PC-3 (cell line): ENCODE measurements at regions not wholly inside any gene's neighbourhood (a gene's known extent, or its start where the extent isn't known, plus 50 kb on each side); places are given as distances from the start of the nearest gene placed in this dataset.

ENCODE experiments used
- ATAC-seq: fragments of 200-7000 bp; cut with Tn5 transposase; 2 replicates; pipeline ENCODE4 v1.9.1; 2020; ENCODE audit warnings: mild to moderate bottlenecking, moderate library complexity
- BruUV-seq: library from RNA; stranded (reverse); fragments of 400-500 nt; replicated peaks from 2 replicates; lab custom pipeline; 2021; lab: Mats Ljungman, UMichigan
- CTCF ChIA-PET: fragments of 300-600 bp; sonication (Branson Sonifier 250); formaldehyde crosslinking; loops from one replicate; lab custom pipeline; 2022; ENCODE audit warnings: antibody characterized with exemption; lab: Charles Lee
- POLR2A ChIA-PET: fragments of 300-600 bp; sonication (Branson Sonifier 250); formaldehyde crosslinking; loops from one replicate; lab custom pipeline; 2022; ENCODE audit warnings: antibody characterized with exemption; ENCODE audit not compliant: unreplicated experiment; lab: Charles Lee
- DNase-seq: peaks from one replicate; pipeline ENCODE4 v3.0.0-alpha.2; 2015
- H2AFZ ChIP-seq: fragments of 300-600 bp; sonication (generic); 2 replicates; pipeline ENCODE4 v1.6.0; 2016; ENCODE audit warnings: antibody characterized with exemption, low read length
- H3F3A ChIP-seq: fragments of 300-600 bp; sonication (generic); one replicate; pipeline ENCODE4 v1.6.0; 2017; ENCODE audit warnings: antibody characterized with exemption, low read length, control low read depth, mild to moderate bottlenecking; ENCODE audit not compliant: unreplicated experiment
- H3K27ac ChIP-seq: fragments of 300-600 bp; sonication (generic); 2 replicates; pipeline ENCODE4 v1.5.1; 2016; ENCODE audit warnings: mild to moderate bottlenecking, low read length
- H3K27me3 ChIP-seq: fragments of 300-600 bp; sonication (generic); 2 replicates; pipeline ENCODE4 v1.6.1; 2016; ENCODE audit warnings: low read length, mixed read lengths
- H3K36me3 ChIP-seq: fragments of 300-600 bp; sonication (generic); 2 replicates; pipeline ENCODE4 v1.6.1; 2016; ENCODE audit warnings: low read depth, mixed run types, low read length, mixed read lengths
- H3K4me1 ChIP-seq: fragments of 300-600 bp; sonication (generic); 2 replicates; pipeline ENCODE4 v1.5.1; 2016; ENCODE audit warnings: low read length; ENCODE audit not compliant: insufficient read depth
- H3K4me2 ChIP-seq: fragments of 300-600 bp; sonication (generic); 2 replicates; pipeline ENCODE4 v1.6.0; 2016; ENCODE audit warnings: low read length
- H3K4me3 ChIP-seq: fragments of 300-600 bp; sonication (generic); 2 replicates; pipeline ENCODE4 v1.5.1; 2016; ENCODE audit warnings: mild to moderate bottlenecking, low read length, mixed read lengths
- H3K79me2 ChIP-seq: fragments of 300-600 bp; sonication (generic); 2 replicates; pipeline ENCODE4 v1.6.1; 2017; ENCODE audit warnings: low read length, mixed read lengths
- H3K9ac ChIP-seq: fragments of 300-600 bp; sonication (generic); 2 replicates; pipeline ENCODE4 v1.6.0; 2016; ENCODE audit warnings: mild to moderate bottlenecking, low read length
- H3K9me2 ChIP-seq: fragments of 300-600 bp; sonication (generic); replicated peaks from 2 replicates; pipeline ENCODE4 v1.6.1; 2016; ENCODE audit warnings: mixed run types, low read length, mixed read lengths
- H3K9me3 ChIP-seq: fragments of 300-600 bp; sonication (generic); 2 replicates; pipeline ENCODE4 v1.6.1; 2016; ENCODE audit warnings: low read length, mixed read lengths
- H4K20me1 ChIP-seq: fragments of 300-600 bp; sonication (generic); 2 replicates; pipeline ENCODE4 v1.6.1; 2016; ENCODE audit warnings: low read length, mixed read lengths
- CTCF ChIP-seq: fragments of 300-600 bp; sonication (generic); conservative IDR thresholded peaks from 2 replicates; pipeline ENCODE4 v1.5.1; 2017; ENCODE audit warnings: antibody characterized with exemption, low read depth, mild to moderate bottlenecking, low read length
- EZH2 ChIP-seq: fragments of 300-600 bp; sonication (generic); IDR thresholded peaks from one replicate; pipeline ENCODE4 v1.6.1; 2017; ENCODE audit warnings: antibody characterized with exemption, mild to moderate bottlenecking, low read length; ENCODE audit not compliant: unreplicated experiment
- EZH2phosphoT487 ChIP-seq: fragments of 300-600 bp; sonication (generic); IDR thresholded peaks from 2 replicates; pipeline ENCODE4 v1.6.1; 2018; ENCODE audit warnings: mild to moderate bottlenecking, antibody characterized with exemption, low read length, borderline replicate concordance
- intact Hi-C: fragments of 100-400 bp; cut with micrococcal nuclease; formaldehyde crosslinking; loops from 2 replicates; pipeline ENCODE4 v1.9.0; 2023

- no TSS peak for BruUV-seq
- Histone ChIP-seq H2AFZ (peak overlapping the region; percentile 42; the same call in 1 of the 2 replicates), H3K27ac (no peak overlapping the region), H3K9me2 (no peaks in the 10 kb centered on the region), H3K4me2 (no peak overlapping the region), H3K27me3 (no peaks in the 10 kb centered on the region), H3K4me3 (no peak overlapping the region), H3K4me1 (no peaks in the 10 kb centered on the region), H4K20me1 (no peaks in the 10 kb centered on the region), H3K79me2 (no peaks in the 10 kb centered on the region), H3K9me3 (no peaks in the 10 kb centered on the region), H3K9ac (no peak overlapping the region), H3F3A (no peaks in the 10 kb centered on the region), H3K36me3 (no peaks in the 10 kb centered on the region)
- no peak for DNase-seq
- no peak for ATAC-seq
- ChIA-PET POLR2A (no interaction called here), CTCF (no interaction called here)
- intact Hi-C loops: no loop called here
- TF ChIP-seq EZH2phosphoT487 (no peak), CTCF (no peak), EZH2 (no peak)
Observed at GRCh38 chr18:29123706-29124530, 947.0 kb upstream of the CDH2 start.

GRCh38 chr18:29104671-29105070, 927.7 kb upstream of the CDH2 start:
- H3K4me3 ChIP-seq: no peak overlapping the region
- ChIA-PET POLR2A (no interaction called here), CTCF (no interaction called here)
- H3K4me2 ChIP-seq: no peak overlapping the region
- H3K9me3 ChIP-seq: no peaks in the 10 kb centered on the region
- DNase-seq (no peak), ATAC-seq (no peak)
- no peak overlapping the region for H2AFZ ChIP-seq
- no peaks in the 10 kb centered on the region for H3K27me3 ChIP-seq
- no peaks in the 10 kb centered on the region for H3K36me3 ChIP-seq
- H3K4me1 ChIP-seq: no peaks in the 10 kb centered on the region
- no peaks in the 10 kb centered on the region for H3K9me2 ChIP-seq
- no peaks in the 10 kb centered on the region for H3F3A ChIP-seq
- intact Hi-C loops: no loop called here
- TF ChIP-seq EZH2phosphoT487 (no peak), EZH2 (no peak), CTCF (no peak)
- no peak overlapping the region for H3K9ac ChIP-seq
- no peaks in the 10 kb centered on the region for H4K20me1 ChIP-seq
- no TSS peak for BruUV-seq
- H3K27ac ChIP-seq: no peak overlapping the region
- H3K79me2 ChIP-seq: no peaks in the 10 kb centered on the region

- H2AFZ ChIP-seq: no peak overlapping the region
- CTCF ChIA-PET: no interaction called here
- ATAC-seq (no peak), DNase-seq (no peak)
- H3K9me2 ChIP-seq: no peaks in the 10 kb centered on the region
- H3K27ac ChIP-seq: no peak overlapping the region
- intact Hi-C loops: no loop called here
- H3K36me3 ChIP-seq: no peaks in the 10 kb centered on the region
- TF ChIP-seq CTCF (no peak), EZH2 (no peak), EZH2phosphoT487 (no peak)
- H3K4me3 ChIP-seq: no peak overlapping the region
- no peak overlapping the region for H3K4me2 ChIP-seq
- POLR2A ChIA-PET: no interaction called here
- H3K4me1 ChIP-seq: no peaks in the 10 kb centered on the region
- H3K9ac ChIP-seq: no peak overlapping the region
- H3K79me2 ChIP-seq: no peaks in the 10 kb centered on the region
- no TSS peak for BruUV-seq
- H4K20me1 ChIP-seq: no peaks in the 10 kb centered on the region
- H3K27me3 ChIP-seq: no peaks in the 10 kb centered on the region
- no peaks in the 10 kb centered on the region for H3K9me3 ChIP-seq
- H3F3A ChIP-seq: no peaks in the 10 kb centered on the region
Observed at GRCh38 chr18:29104227-29104626, 927.3 kb upstream of the CDH2 start.
